ENCODE measurements at regions not wholly inside any gene's neighbourhood (a gene's known extent, or its start where the extent isn't known, plus 50 kb on each side); places are given as distances from the start of the nearest gene placed in this dataset.

- Histone ChIP-seq H3K36me3 (ENCODE audit: control insufficient read depth, insufficient read depth, low read length) (no peaks in the 10 kb centered on the region), H3K27me3 (ENCODE audit: control insufficient read depth, insufficient read depth, low read length) (peaks cover 5% of the 10 kb centered on the region), H3K4me3 (ENCODE audit: low read depth, low read length) (no peak overlapping the region)
- TF ChIP-seq CTCF (IDR thresholded peaks at IDR 0.05; ENCODE audit: insufficient read depth, low read depth, low read length): no peak
- ChIA-PET POLR2A (no interaction called here), CTCF (no interaction called here)
- DNase-seq (ENCODE audit: low read depth): no peak
Observed at GRCh38 chr2:236726701-236727450, 157.3 kb downstream of the ACKR3 start.

GRCh38 chr2:236728916-236729670, 159.5 kb downstream of the ACKR3 start:
- no peak for DNase-seq (ENCODE audit: low read depth)
- ChIA-PET POLR2A (no interaction called here), CTCF (no interaction called here)
- Histone ChIP-seq H3K27me3 (ENCODE audit: control insufficient read depth, insufficient read depth, low read length) (peaks cover 9% of the 10 kb centered on the region), H3K36me3 (ENCODE audit: control insufficient read depth, insufficient read depth, low read length) (no peaks in the 10 kb centered on the region), H3K4me3 (ENCODE audit: low read depth, low read length) (no peak overlapping the region)
- TF ChIP-seq CTCF (IDR thresholded peaks at IDR 0.05; ENCODE audit: insufficient read depth, low read depth, low read length): no peak

GRCh38 chr2:236730393-236730792, 160.8 kb downstream of the ACKR3 start:
- Histone ChIP-seq H3K27me3 (ENCODE audit: control insufficient read depth, insufficient read depth, low read length) (peaks cover 11% of the 10 kb centered on the region), H3K36me3 (ENCODE audit: control insufficient read depth, insufficient read depth, low read length) (no peaks in the 10 kb centered on the region), H3K4me3 (ENCODE audit: low read depth, low read length) (no peak overlapping the region)
- ChIA-PET POLR2A (no interaction called here), CTCF (no interaction called here)
- TF ChIP-seq CTCF (IDR thresholded peaks at IDR 0.05; ENCODE audit: insufficient read depth, low read depth, low read length): no peak
- no peak for DNase-seq (ENCODE audit: low read depth)

- peaks cover 16% of the 10 kb centered on the region for H3K27me3 ChIP-seq (ENCODE audit: control insufficient read depth, insufficient read depth, low read length)
- no peak for TF ChIP-seq CTCF (IDR thresholded peaks at IDR 0.05; ENCODE audit: insufficient read depth, low read depth, low read length)
- ChIA-PET CTCF (interaction anchor here (1.5 kb wide), 1 partner anchor 12 kb away, joined by 3 read pairs; no protein-coding TSS in a partner anchor), POLR2A (interaction anchor here (0.9 kb wide), 1 partner anchor 286 kb away, joined by 3 read pairs; no protein-coding TSS in a partner anchor)
- no peak overlapping the region for H3K4me3 ChIP-seq (ENCODE audit: low read depth, low read length)
- no peak for DNase-seq (ENCODE audit: low read depth)
- H3K36me3 ChIP-seq (ENCODE audit: control insufficient read depth, insufficient read depth, low read length): no peaks in the 10 kb centered on the region
Observed at GRCh38 chr2:236731767-236732580, 162.3 kb downstream of the ACKR3 start.

- TF ChIP-seq CTCF (IDR thresholded peaks at IDR 0.05; ENCODE audit: insufficient read depth, low read depth, low read length): no peak
- no peak for DNase-seq (ENCODE audit: low read depth)
- Histone ChIP-seq H3K4me3 (ENCODE audit: low read depth, low read length) (no peak overlapping the region), H3K27me3 (ENCODE audit: control insufficient read depth, insufficient read depth, low read length) (peaks cover 21% of the 10 kb centered on the region), H3K36me3 (ENCODE audit: control insufficient read depth, insufficient read depth, low read length) (no peaks in the 10 kb centered on the region)
- POLR2A ChIA-PET: no interaction called here
- CTCF ChIA-PET: no interaction called here
Observed at GRCh38 chr2:236733156-236733555, 163.5 kb downstream of the ACKR3 start.
